HTR-8/SVneo (cell line): ENCODE measurements at regions not wholly inside any gene's neighbourhood (a gene's known extent, or its start where the extent isn't known, plus 50 kb on each side); places are given as distances from the start of the nearest gene placed in this dataset.

ENCODE experiments used
- DNase-seq: peaks from one replicate; pipeline ENCODE4 v3.0.0; 2011; ENCODE audit warnings: low spot score, mixed read lengths; ENCODE audit not compliant: insufficient read length
- FAIRE-seq: peaks from 2 replicates; lab custom pipeline; 2011; peaks lifted over from hg19 to GRCh38; lab: Jason Lieb, UNC

GRCh38 chr5:176732736-176733405 is 77.5 kb upstream of the UNC5A start:
- FAIRE-seq = no peak
- DNase-seq = no peak

- DNase-seq = no peak
- no peak for FAIRE-seq
These were observed 76.7 kb upstream of the UNC5A start for GRCh38 chr5:176733406-176734262.

GRCh38 chr5:176734756-176735342 is 75.5 kb upstream of the UNC5A start:
- no peak for FAIRE-seq

GRCh38 chr5:176735383-176736265 is 74.7 kb upstream of the UNC5A start:
- FAIRE-seq = no peak
- no peak for DNase-seq

More at GRCh38 chr5:176734756-176735342, 75.5 kb upstream of the UNC5A start:
- no peak for DNase-seq

- FAIRE-seq (no peak), DNase-seq (no peak)
These were observed 73.9 kb upstream of the UNC5A start for GRCh38 chr5:176736301-176736930.

GRCh38 chr5:176736931-176737745 is 73.2 kb upstream of the UNC5A start:
- DNase-seq (no peak), FAIRE-seq (no peak)

- DNase-seq = no peak
- no peak for FAIRE-seq
These were observed 72.4 kb upstream of the UNC5A start for GRCh38 chr5:176737746-176738636.

GRCh38 chr5:176738637-176739250 is 71.6 kb upstream of the UNC5A start:
- FAIRE-seq (no peak), DNase-seq (no peak)

- DNase-seq = no peak
- FAIRE-seq = no peak
These were observed 70.8 kb upstream of the UNC5A start for GRCh38 chr5:176739461-176740051.

GRCh38 chr5:176740131-176740701 is 70.1 kb upstream of the UNC5A start:
- FAIRE-seq = no peak

GRCh38 chr5:176740702-176741496 is 69.5 kb upstream of the UNC5A start:
- no peak for DNase-seq

More at GRCh38 chr5:176740131-176740701, 70.1 kb upstream of the UNC5A start:
- DNase-seq = no peak

GRCh38 chr5:176741561-176742211 is 68.7 kb upstream of the UNC5A start:
- no peak for FAIRE-seq
- no peak for DNase-seq

More at GRCh38 chr5:176740702-176741496, 69.5 kb upstream of the UNC5A start:
- FAIRE-seq = no peak

GRCh38 chr5:176742246-176743105 is 67.9 kb upstream of the UNC5A start:
- DNase-seq = no peak
- no peak for FAIRE-seq

- no peak for FAIRE-seq
- no peak for DNase-seq
These were observed 67.1 kb upstream of the UNC5A start for GRCh38 chr5:176743136-176743861.
